Endodermal cell (in vitro differentiated cells): ENCODE measurements at regions not wholly inside any gene's neighbourhood (a gene's known extent, or its start where the extent isn't known, plus 50 kb on each side); places are given as distances from the start of the nearest gene placed in this dataset.

Source experiments
- DNase-seq: peaks from one replicate; pipeline ENCODE4 v3.0.0-alpha.2; 2017
- H3K27ac ChIP-seq: 2 replicates; pipeline ENCODE4 v1.5.1; 2013; ENCODE audit warnings: mild to moderate bottlenecking, low read depth, low read length, moderate library complexity
- H3K27me3 ChIP-seq: 2 replicates; pipeline ENCODE4 v1.6.1; 2013; ENCODE audit warnings: mild to moderate bottlenecking, low read length, moderate library complexity; ENCODE audit not compliant: insufficient read depth, control insufficient read depth, poor library complexity, severe bottlenecking
- H3K36me3 ChIP-seq: 2 replicates; pipeline ENCODE4 v1.7.0; 2013; ENCODE audit warnings: mild to moderate bottlenecking, low read length, moderate library complexity; ENCODE audit not compliant: control insufficient read depth, insufficient read depth
- H3K4me1 ChIP-seq: one replicate; pipeline ENCODE4 v1.7.0; 2013; ENCODE audit warnings: low read length; ENCODE audit not compliant: control insufficient read depth, insufficient read depth
- H3K4me3 ChIP-seq: 2 replicates; pipeline ENCODE4 v1.5.1; 2013; ENCODE audit warnings: mild to moderate bottlenecking, low read length, moderate library complexity
- H3K9ac ChIP-seq: 2 replicates; pipeline ENCODE4 v1.6.1; 2013; ENCODE audit warnings: mild to moderate bottlenecking, low read length, moderate library complexity; ENCODE audit not compliant: poor library complexity, severe bottlenecking; ENCODE audit errors: extremely low read depth
- H3K9me3 ChIP-seq: 2 replicates; pipeline ENCODE4 v1.6.1; 2013; ENCODE audit warnings: mild to moderate bottlenecking, low read length, moderate library complexity; ENCODE audit not compliant: control insufficient read depth
- H3K27ac Mint-ChIP-seq: 2 replicates; pipeline ENCODE4 v1.8.0; 2020; ENCODE audit warnings: mixed read lengths
- H3K27me3 Mint-ChIP-seq: 2 replicates; pipeline ENCODE4 v1.8.0; 2021; ENCODE audit warnings: mild to moderate bottlenecking, mixed read lengths; ENCODE audit not compliant: insufficient read depth
- H3K36me3 Mint-ChIP-seq: 2 replicates; pipeline ENCODE4 v1.8.0; 2020; ENCODE audit warnings: low read depth, mixed read lengths
- H3K4me1 Mint-ChIP-seq: 2 replicates; pipeline ENCODE4 v1.8.0; 2020; ENCODE audit warnings: mixed read lengths
- H3K4me3 Mint-ChIP-seq: 2 replicates; pipeline ENCODE4 v1.8.0; 2020; ENCODE audit warnings: mild to moderate bottlenecking, moderate library complexity, mixed read lengths
- H3K9me3 Mint-ChIP-seq: 2 replicates; pipeline ENCODE4 v1.8.0; 2020; ENCODE audit warnings: mild to moderate bottlenecking, mixed read lengths
- CTCF ChIP-seq: fragments of 200-600 bp; sonication (generic); conservative IDR thresholded peaks from 2 replicates; pipeline ENCODE4 v1.5.0; 2021; ENCODE audit warnings: antibody characterized with exemption, mild to moderate bottlenecking
- WGBS, 2 experiments: methylation state at CpG; one replicate each; pipeline versions ENCODE4 v1.1.5 to v1.1.7; 2013; ENCODE audit warnings: missing lambda C conversion rate in 2 of 2, mixed read lengths in 1 of 2; ENCODE audit not compliant: insufficient coverage in 1 of 2, insufficient read length in 1 of 2; 5-methylcytosine and 5-hydroxymethylcytosine counted together

GRCh38 chr10:69734416-69734796 lies 67.3 kb upstream of the COL13A1 start:
- Mint-ChIP-seq H3K9me3 (no peaks in the 10 kb centered on the region), H3K36me3 (no peaks in the 10 kb centered on the region), H3K27ac (no peak overlapping the region), H3K27me3 (peaks cover 12% of the 10 kb centered on the region), H3K4me3 (no peak overlapping the region), H3K4me1 (peaks cover 19% of the 10 kb centered on the region)
- H3K4me1 ChIP-seq: peaks cover 12% of the 10 kb centered on the region
- WGBS, 2 experiments: 88 to 89% methylated on average over 3 to 8 of the region's 8 CpGs
- no peaks in the 10 kb centered on the region for H3K36me3 ChIP-seq
- no peak overlapping the region for H3K9ac ChIP-seq
- DNase-seq: no peak
- no peak for TF ChIP-seq CTCF
- no peak overlapping the region for H3K4me3 ChIP-seq
- H3K9me3 ChIP-seq: no peaks in the 10 kb centered on the region
- no peak overlapping the region for H3K27ac ChIP-seq
- H3K27me3 ChIP-seq: no peaks in the 10 kb centered on the region

- H3K4me3 Mint-ChIP-seq: no peak overlapping the region
- no peak overlapping the region for H3K27ac Mint-ChIP-seq
- Histone ChIP-seq H3K9ac (no peak overlapping the region), H3K36me3 (no peaks in the 10 kb centered on the region), H3K4me3 (no peak overlapping the region), H3K27me3 (no peaks in the 10 kb centered on the region), H3K4me1 (peaks cover 12% of the 10 kb centered on the region), H3K27ac (no peak overlapping the region), H3K9me3 (no peaks in the 10 kb centered on the region)
- no peaks in the 10 kb centered on the region for H3K36me3 Mint-ChIP-seq
- peaks cover 11% of the 10 kb centered on the region for H3K27me3 Mint-ChIP-seq
- WGBS, 2 experiments: 88 to 92% methylated on average over 4 to 9 of the region's 9 CpGs
- H3K4me1 Mint-ChIP-seq: peaks cover 24% of the 10 kb centered on the region
- no peak for DNase-seq
- no peak for TF ChIP-seq CTCF
- no peaks in the 10 kb centered on the region for H3K9me3 Mint-ChIP-seq
Measured at GRCh38 chr10:69734797-69735468, 66.8 kb upstream of the COL13A1 start.

GRCh38 chr10:69736886-69737641 lies 64.6 kb upstream of the COL13A1 start:
- peaks cover 11% of the 10 kb centered on the region for H3K27me3 Mint-ChIP-seq
- Histone ChIP-seq H3K36me3 (no peaks in the 10 kb centered on the region), H3K27me3 (no peaks in the 10 kb centered on the region), H3K9ac (no peak overlapping the region), H3K27ac (no peak overlapping the region), H3K4me1 (peaks cover 1% of the 10 kb centered on the region), H3K4me3 (no peak overlapping the region), H3K9me3 (no peaks in the 10 kb centered on the region)
- DNase-seq: no peak
- H3K27ac Mint-ChIP-seq: no peak overlapping the region
- H3K9me3 Mint-ChIP-seq: no peaks in the 10 kb centered on the region
- no peak for TF ChIP-seq CTCF
- H3K4me3 Mint-ChIP-seq: no peak overlapping the region
- H3K36me3 Mint-ChIP-seq: no peaks in the 10 kb centered on the region
- H3K4me1 Mint-ChIP-seq: peaks cover 12% of the 10 kb centered on the region
- 83 to 85% methylated on average over 2 to 12 of the region's 12 CpGs for WGBS, 2 experiments
